CD14-positive monocyte (primary cell): ENCODE measurements at regions not wholly inside any gene's neighbourhood (a gene's known extent, or its start where the extent isn't known, plus 50 kb on each side); places are given as distances from the start of the nearest gene placed in this dataset.

Source experiments
- DNase-seq, 3 donors: peaks; one replicate each; pipeline ENCODE4 v3.0.0-alpha.2; 2011 to 2022
- H2AFZ ChIP-seq: 2 replicates; pipeline ENCODE4 v1.6.0; 2012; ENCODE audit warnings: mild to moderate bottlenecking, low read depth, low read length, inconsistent platforms; ENCODE audit not compliant: insufficient read depth, poor library complexity, severe bottlenecking
- H3K27ac ChIP-seq, 2 donors: 1 replicate in 1 of 2; 2 replicates in 1 of 2; pipeline ENCODE4 v1.5.1; 2012 to 2013; ENCODE audit warnings: low read length in 2 of 2, control low read depth in 1 of 2, inconsistent platforms in 1 of 2, low read depth in 1 of 2, mild to moderate bottlenecking in 1 of 2
- H3K27me3 ChIP-seq, 2 donors: one replicate each; pipeline versions ENCODE4 v1.6.0 to v1.6.1; 2011 to 2013; ENCODE audit warnings: low read length in 2 of 2; ENCODE audit not compliant: control insufficient read depth in 2 of 2, insufficient read depth in 2 of 2
- H3K36me3 ChIP-seq, 2 donors: replicated peaks in 1 of 2; 1 replicate in 1 of 2; 2 replicates in 1 of 2; pipeline versions ENCODE4 v1.5.1 to v1.6.1; 2012 to 2013; ENCODE audit warnings: low read length in 2 of 2, control low read depth in 1 of 2, inconsistent platforms in 1 of 2, mild to moderate bottlenecking in 1 of 2; ENCODE audit not compliant: insufficient read depth in 2 of 2, control insufficient read depth in 1 of 2
- H3K4me1 ChIP-seq, 2 donors: 1 replicate in 1 of 2; 2 replicates in 1 of 2; pipeline versions ENCODE4 v1.5.1 to v1.6.1; 2012 to 2013; ENCODE audit warnings: low read length in 2 of 2, control low read depth in 1 of 2, inconsistent platforms in 1 of 2, mild to moderate bottlenecking in 1 of 2, moderate library complexity in 1 of 2; ENCODE audit not compliant: insufficient read depth in 2 of 2, control insufficient read depth in 1 of 2
- H3K4me2 ChIP-seq: replicated peaks from 2 replicates; pipeline ENCODE3; 2012; ENCODE audit warnings: low read length, moderate library complexity, mild to moderate bottlenecking; ENCODE audit not compliant: poor library complexity, severe bottlenecking; ENCODE audit errors: extremely low read depth
- H3K4me3 ChIP-seq, 3 experiments: fragments of 200-600 bp in 1 of 3; sonication (generic) in 1 of 3; replicated peaks in 1 of 3; 1 replicate in 2 of 3; 2 replicates in 1 of 3; pipeline ENCODE4 v1.5.1; 2011 to 2013; ENCODE audit warnings: low read length in 3 of 3, mild to moderate bottlenecking in 3 of 3, control low read depth in 2 of 3, low read depth in 2 of 3, inconsistent platforms in 1 of 3, moderate library complexity in 1 of 3
- H3K79me2 ChIP-seq: 2 replicates; pipeline ENCODE4 v1.6.0; 2012; ENCODE audit warnings: mild to moderate bottlenecking, control low read depth, inconsistent platforms, low read length, moderate library complexity; ENCODE audit not compliant: insufficient read depth
- H3K9ac ChIP-seq: 2 replicates; pipeline ENCODE4 v1.6.0; 2017; ENCODE audit warnings: low read length, mild to moderate bottlenecking; ENCODE audit not compliant: insufficient read depth, poor library complexity, severe bottlenecking
- H3K9me3 ChIP-seq, 2 donors: replicated peaks in 1 of 2; 1 replicate in 1 of 2; 2 replicates in 1 of 2; pipeline versions ENCODE4 v1.5.1 to v1.6.1; 2012 to 2013; ENCODE audit warnings: low read length in 2 of 2, control low read depth in 1 of 2; ENCODE audit not compliant: control insufficient read depth in 1 of 2, insufficient read depth in 1 of 2
- H4K20me1 ChIP-seq: 2 replicates; pipeline ENCODE4 v1.6.0; 2012; ENCODE audit warnings: mild to moderate bottlenecking, low read length, control low read depth, moderate library complexity; ENCODE audit not compliant: insufficient read depth
- H3K27ac Mint-ChIP-seq, 7 donors: one replicate each; pipeline ENCODE4 v1.8.0; 2020; ENCODE audit warnings: mild to moderate bottlenecking in 7 of 7, mixed read lengths in 7 of 7, moderate library complexity in 6 of 7, inconsistent platforms in 2 of 7
- H3K27me3 Mint-ChIP-seq, 3 donors: one replicate each; pipeline ENCODE4 v1.8.0; 2021 to 2022; ENCODE audit warnings: low read depth in 3 of 3, mild to moderate bottlenecking in 3 of 3, mixed read lengths in 3 of 3, moderate library complexity in 3 of 3, inconsistent platforms in 1 of 3
- H3K36me3 Mint-ChIP-seq, 2 donors: one replicate each; pipeline ENCODE4 v1.8.0; 2020; ENCODE audit warnings: mixed read lengths in 2 of 2, inconsistent platforms in 1 of 2, mild to moderate bottlenecking in 1 of 2
- H3K4me1 Mint-ChIP-seq: one replicate; pipeline ENCODE4 v1.8.0; 2020; ENCODE audit warnings: mild to moderate bottlenecking, mixed read lengths
- H3K4me3 Mint-ChIP-seq, 2 donors: one replicate each; pipeline ENCODE4 v1.8.0; 2020; ENCODE audit warnings: mild to moderate bottlenecking in 2 of 2, mixed read lengths in 2 of 2, moderate library complexity in 1 of 2
- H3K9me3 Mint-ChIP-seq, 7 donors: one replicate each; pipeline ENCODE4 v1.8.0; 2020 to 2022; ENCODE audit warnings: mixed read lengths in 7 of 7, mild to moderate bottlenecking in 6 of 7, moderate library complexity in 6 of 7, inconsistent platforms in 2 of 7
- WGBS: methylation state at CpG from one replicate; pipeline ENCODE4 v1.1.5; 2013; ENCODE audit warnings: missing lambda C conversion rate; ENCODE audit not compliant: insufficient coverage; 5-methylcytosine and 5-hydroxymethylcytosine counted together
- intact Hi-C, 2 donors: fragments of 100-400 bp; cut with micrococcal nuclease; formaldehyde crosslinking; loops; one replicate each; pipeline versions ENCODE4 v1.15.0 to v1.15.1; 2023
- TF ChIP-seq, protein P1 (sequence below): fragments of 200-600 bp; IDR thresholded peaks from one replicate; pipeline ENCODE4 v1.8.0; 2022; ENCODE audit warnings: antibody characterized with exemption, mild to moderate bottlenecking

DNA sequence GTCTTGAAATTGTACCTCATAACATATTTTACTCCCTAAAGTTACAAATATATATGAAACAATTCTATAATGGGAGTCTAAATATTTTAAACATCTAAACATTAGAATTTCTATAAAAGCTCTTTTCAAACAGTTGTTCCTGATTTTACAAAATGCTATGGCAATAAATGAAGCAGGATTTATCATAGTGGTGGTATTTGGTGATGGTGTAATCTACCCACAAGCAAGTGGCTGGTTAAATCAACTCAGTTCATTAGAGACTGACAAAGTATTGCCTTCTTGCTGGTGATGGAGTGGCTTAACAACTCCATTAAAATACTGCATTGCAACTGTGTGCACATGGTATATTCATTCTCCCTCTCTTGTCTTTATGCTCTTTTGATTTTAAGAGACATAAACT is 138.9 kb downstream of the PMAIP1 start:
- intact Hi-C loops, result no loop called here
- H3K27ac Mint-ChIP-seq, result no peak overlapping the region

DNA sequence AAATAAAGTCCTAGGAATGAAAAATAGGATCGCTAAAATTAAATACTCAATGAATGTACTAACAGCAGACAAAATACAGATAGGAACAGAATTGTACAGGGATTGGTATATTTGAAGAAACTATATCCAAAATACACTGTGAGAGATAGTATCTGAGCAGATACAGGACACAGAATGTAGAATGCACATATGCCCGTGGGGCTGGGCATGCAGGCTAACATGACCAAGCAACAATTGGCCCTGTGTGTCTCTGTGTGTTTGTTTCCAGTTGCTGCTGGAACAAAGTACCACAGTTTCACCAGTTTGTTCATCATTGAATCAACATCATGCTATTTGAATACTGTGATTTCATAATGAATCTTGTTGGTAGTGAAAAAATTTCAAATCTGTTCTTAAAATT is 127.6 kb downstream of the PMAIP1 start:
- Histone ChIP-seq H2AFZ (no peak overlapping the region), H3K27me3 (no peaks in the 10 kb centered on the region), H3K9me3 (no peaks in the 10 kb centered on the region), H3K4me1 (no peaks in the 10 kb centered on the region), H3K4me3 (no peak overlapping the region), H3K27ac (no peak overlapping the region), H3K9ac (no peak overlapping the region), H3K79me2 (no peaks in the 10 kb centered on the region), H4K20me1 (no peaks in the 10 kb centered on the region), H3K36me3 (no peaks in the 10 kb centered on the region), H3K4me2 (no peak overlapping the region)
- TF ChIP-seq, protein P1, sequence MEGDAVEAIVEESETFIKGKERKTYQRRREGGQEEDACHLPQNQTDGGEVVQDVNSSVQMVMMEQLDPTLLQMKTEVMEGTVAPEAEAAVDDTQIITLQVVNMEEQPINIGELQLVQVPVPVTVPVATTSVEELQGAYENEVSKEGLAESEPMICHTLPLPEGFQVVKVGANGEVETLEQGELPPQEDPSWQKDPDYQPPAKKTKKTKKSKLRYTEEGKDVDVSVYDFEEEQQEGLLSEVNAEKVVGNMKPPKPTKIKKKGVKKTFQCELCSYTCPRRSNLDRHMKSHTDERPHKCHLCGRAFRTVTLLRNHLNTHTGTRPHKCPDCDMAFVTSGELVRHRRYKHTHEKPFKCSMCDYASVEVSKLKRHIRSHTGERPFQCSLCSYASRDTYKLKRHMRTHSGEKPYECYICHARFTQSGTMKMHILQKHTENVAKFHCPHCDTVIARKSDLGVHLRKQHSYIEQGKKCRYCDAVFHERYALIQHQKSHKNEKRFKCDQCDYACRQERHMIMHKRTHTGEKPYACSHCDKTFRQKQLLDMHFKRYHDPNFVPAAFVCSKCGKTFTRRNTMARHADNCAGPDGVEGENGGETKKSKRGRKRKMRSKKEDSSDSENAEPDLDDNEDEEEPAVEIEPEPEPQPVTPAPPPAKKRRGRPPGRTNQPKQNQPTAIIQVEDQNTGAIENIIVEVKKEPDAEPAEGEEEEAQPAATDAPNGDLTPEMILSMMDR, result no peak
- Mint-ChIP-seq H3K36me3 (no peaks in the 10 kb centered on the region), H3K4me3 (no peak overlapping the region), H3K27me3 (peaks cover 0 to 4% (median 0%) of the 10 kb centered on the region in 3 donors), H3K4me1 (no peaks in the 10 kb centered on the region), H3K9me3 (no peaks in the 10 kb centered on the region), H3K27ac (no peak overlapping the region)
- 100% methylated on average over 1 of the region's 2 CpGs for WGBS
- intact Hi-C loops, result no loop called here
- DNase-seq, result no peak

More for the DNA sequence above, 138.9 kb downstream of the PMAIP1 start:
- Mint-ChIP-seq H3K4me3 (no peak overlapping the region), H3K4me1 (no peaks in the 10 kb centered on the region), H3K27me3 (peaks cover 2 to 4% (median 2%) of the 10 kb centered on the region in 3 donors), H3K36me3 (no peaks in the 10 kb centered on the region), H3K9me3 (peaks cover 0 to 3% (median 2%) of the 10 kb centered on the region in 7 donors)
- Histone ChIP-seq H3K36me3 (no peaks in the 10 kb centered on the region), H3K4me2 (no peak overlapping the region), H3K27me3 (no peaks in the 10 kb centered on the region), H3K9ac (no peak overlapping the region), H3K27ac (no peak overlapping the region), H3K79me2 (no peaks in the 10 kb centered on the region), H3K4me1 (no peaks in the 10 kb centered on the region), H2AFZ (no peak overlapping the region), H3K4me3 (no peak overlapping the region), H3K9me3 (no peaks in the 10 kb centered on the region), H4K20me1 (no peaks in the 10 kb centered on the region)
- TF ChIP-seq, protein P1, result no peak
- no peak for DNase-seq
